ENCODE measurements at regions not wholly inside any gene's neighbourhood (a gene's known extent, or its start where the extent isn't known, plus 50 kb on each side); places are given as distances from the start of the nearest gene placed in this dataset.

DNA sequence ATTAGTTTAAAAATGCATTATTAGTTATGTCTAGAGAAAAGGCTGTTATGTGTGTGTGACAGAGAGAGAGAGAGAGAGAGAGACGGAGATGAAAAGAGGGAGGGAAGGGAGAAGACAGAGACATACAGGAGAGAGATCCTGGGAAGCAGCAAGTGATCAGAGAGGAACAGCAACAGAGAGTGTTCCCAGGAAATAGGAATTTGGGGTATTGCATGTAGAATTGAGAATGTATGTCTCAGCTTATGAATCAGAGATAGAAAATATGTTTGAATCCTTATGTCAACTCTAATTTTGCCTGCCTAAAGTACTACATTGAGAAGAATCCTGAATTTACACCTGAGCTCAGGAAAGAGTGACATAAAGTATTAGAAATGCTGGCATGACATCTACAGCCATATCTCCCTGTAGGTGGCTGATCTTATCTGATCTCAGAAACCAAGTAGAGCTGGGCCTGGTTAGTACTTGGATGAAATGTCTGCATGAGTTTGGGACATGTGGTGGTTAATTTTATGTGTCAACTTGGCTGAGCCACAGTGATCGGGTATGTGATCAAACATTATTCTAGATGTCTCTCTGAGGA, 130.6 kb downstream of the TENT5A start:
- Histone ChIP-seq H3K4me3 (ENCODE audit: low read length in 3 of 3) (no peak overlapping the region), H3K9me3 (ENCODE audit: control insufficient read depth in 2 of 3, insufficient read depth in 1 of 3, low read length in 3 of 3) (no peaks in the 10 kb centered on the region), H3K27me3 (ENCODE audit: control insufficient read depth, insufficient read depth, low read length) (no peaks in the 10 kb centered on the region), H3K4me1 (ENCODE audit: control insufficient read depth in 2 of 3, insufficient read depth in 2 of 3, low read depth in 1 of 3, low read length in 3 of 3) (no peaks in the 10 kb centered on the region), H3K9ac (ENCODE audit: low read length in 3 of 3) (no peak overlapping the region), H3K36me3 (ENCODE audit: control insufficient read depth in 2 of 3, insufficient read depth in 3 of 3, low read length in 3 of 3) (no peaks in the 10 kb centered on the region), H3K27ac (ENCODE audit: low read depth in 2 of 2, low read length in 2 of 2) (no peak overlapping the region)
- intact Hi-C loops (cut with DNase I) = no loop called here
- FAIRE-seq = no peak
- no peak for DNase-seq
- TF ChIP-seq, protein P1, sequence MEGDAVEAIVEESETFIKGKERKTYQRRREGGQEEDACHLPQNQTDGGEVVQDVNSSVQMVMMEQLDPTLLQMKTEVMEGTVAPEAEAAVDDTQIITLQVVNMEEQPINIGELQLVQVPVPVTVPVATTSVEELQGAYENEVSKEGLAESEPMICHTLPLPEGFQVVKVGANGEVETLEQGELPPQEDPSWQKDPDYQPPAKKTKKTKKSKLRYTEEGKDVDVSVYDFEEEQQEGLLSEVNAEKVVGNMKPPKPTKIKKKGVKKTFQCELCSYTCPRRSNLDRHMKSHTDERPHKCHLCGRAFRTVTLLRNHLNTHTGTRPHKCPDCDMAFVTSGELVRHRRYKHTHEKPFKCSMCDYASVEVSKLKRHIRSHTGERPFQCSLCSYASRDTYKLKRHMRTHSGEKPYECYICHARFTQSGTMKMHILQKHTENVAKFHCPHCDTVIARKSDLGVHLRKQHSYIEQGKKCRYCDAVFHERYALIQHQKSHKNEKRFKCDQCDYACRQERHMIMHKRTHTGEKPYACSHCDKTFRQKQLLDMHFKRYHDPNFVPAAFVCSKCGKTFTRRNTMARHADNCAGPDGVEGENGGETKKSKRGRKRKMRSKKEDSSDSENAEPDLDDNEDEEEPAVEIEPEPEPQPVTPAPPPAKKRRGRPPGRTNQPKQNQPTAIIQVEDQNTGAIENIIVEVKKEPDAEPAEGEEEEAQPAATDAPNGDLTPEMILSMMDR (IDR thresholded peaks at IDR 0.05; ENCODE audit: borderline replicate concordance, extremely low read depth, insufficient read depth) = no peak

DNA sequence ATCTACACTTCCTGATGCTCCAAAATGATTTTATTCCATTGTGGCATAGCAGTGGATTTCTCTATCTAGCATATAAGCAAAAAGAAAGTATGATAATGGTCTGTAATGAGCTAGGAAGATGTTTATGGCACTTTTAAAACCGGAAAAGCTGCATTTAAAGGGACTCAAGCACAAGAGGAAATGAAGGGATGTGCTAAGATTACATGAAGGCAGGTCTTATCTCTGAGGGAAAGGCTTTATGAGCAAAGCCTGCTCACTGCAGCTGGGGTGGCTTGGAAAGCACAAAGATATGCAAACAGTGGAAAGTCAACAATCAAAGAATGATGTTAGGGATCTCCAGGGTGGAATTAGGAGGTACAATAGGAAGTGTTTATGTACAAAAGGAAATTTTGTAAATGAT, 138.2 kb downstream of the TENT5A start:
- no peaks in the 10 kb centered on the region for H3K9me3 ChIP-seq (ENCODE audit: control insufficient read depth in 2 of 3, insufficient read depth in 1 of 3, low read length in 3 of 3)
- H3K4me1 ChIP-seq (ENCODE audit: control insufficient read depth in 2 of 3, insufficient read depth in 2 of 3, low read depth in 1 of 3, low read length in 3 of 3) = no peaks in the 10 kb centered on the region
- intact Hi-C loops (cut with DNase I) = no loop called here
- no peak overlapping the region for H3K9ac ChIP-seq (ENCODE audit: low read length in 3 of 3)
- H3K36me3 ChIP-seq (ENCODE audit: control insufficient read depth in 2 of 3, insufficient read depth in 3 of 3, low read length in 3 of 3) = no peaks in the 10 kb centered on the region
- H3K27me3 ChIP-seq (ENCODE audit: control insufficient read depth, insufficient read depth, low read length) = no peaks in the 10 kb centered on the region
- no peak for DNase-seq
- TF ChIP-seq, protein P1 (IDR thresholded peaks at IDR 0.05; ENCODE audit: borderline replicate concordance, extremely low read depth, insufficient read depth) = no peak
- H3K4me3 ChIP-seq (ENCODE audit: low read length in 3 of 3) = no peak overlapping the region
- H3K27ac ChIP-seq (ENCODE audit: low read depth in 2 of 2, low read length in 2 of 2) = no peak overlapping the region
- no peak for FAIRE-seq

DNA sequence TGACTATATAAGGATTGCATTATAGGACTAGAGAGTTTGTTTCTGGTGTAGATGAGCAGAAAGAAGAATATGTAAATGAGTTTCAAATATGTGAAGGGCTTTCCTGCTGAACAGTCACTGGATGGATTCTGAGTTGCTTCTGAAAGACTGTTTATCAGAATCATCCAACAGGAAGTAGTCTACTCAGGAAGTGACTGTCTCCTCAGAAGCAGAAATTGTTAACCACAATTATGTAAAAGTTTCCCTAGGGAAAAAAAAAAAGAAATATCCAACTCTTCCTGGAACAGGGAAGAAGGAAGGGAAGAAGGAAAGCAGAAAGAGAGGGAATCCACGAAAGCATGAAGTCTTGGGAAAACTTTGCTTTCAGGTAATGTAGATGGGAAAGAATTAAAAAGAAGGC, 138.9 kb downstream of the TENT5A start:
- intact Hi-C loops (cut with DNase I) = no loop called here
- Histone ChIP-seq H3K36me3 (ENCODE audit: control insufficient read depth in 2 of 3, insufficient read depth in 3 of 3, low read length in 3 of 3) (no peaks in the 10 kb centered on the region), H3K27ac (ENCODE audit: low read depth in 2 of 2, low read length in 2 of 2) (no peak overlapping the region), H3K4me1 (ENCODE audit: control insufficient read depth in 2 of 3, insufficient read depth in 2 of 3, low read depth in 1 of 3, low read length in 3 of 3) (no peaks in the 10 kb centered on the region), H3K9me3 (ENCODE audit: control insufficient read depth in 2 of 3, insufficient read depth in 1 of 3, low read length in 3 of 3) (no peaks in the 10 kb centered on the region), H3K27me3 (ENCODE audit: control insufficient read depth, insufficient read depth, low read length) (no peaks in the 10 kb centered on the region), H3K4me3 (ENCODE audit: low read length in 3 of 3) (no peak overlapping the region), H3K9ac (ENCODE audit: low read length in 3 of 3) (no peak overlapping the region)
- TF ChIP-seq, protein P1 (IDR thresholded peaks at IDR 0.05; ENCODE audit: borderline replicate concordance, extremely low read depth, insufficient read depth) = no peak
- FAIRE-seq (no peak), DNase-seq (no peak)

DNA sequence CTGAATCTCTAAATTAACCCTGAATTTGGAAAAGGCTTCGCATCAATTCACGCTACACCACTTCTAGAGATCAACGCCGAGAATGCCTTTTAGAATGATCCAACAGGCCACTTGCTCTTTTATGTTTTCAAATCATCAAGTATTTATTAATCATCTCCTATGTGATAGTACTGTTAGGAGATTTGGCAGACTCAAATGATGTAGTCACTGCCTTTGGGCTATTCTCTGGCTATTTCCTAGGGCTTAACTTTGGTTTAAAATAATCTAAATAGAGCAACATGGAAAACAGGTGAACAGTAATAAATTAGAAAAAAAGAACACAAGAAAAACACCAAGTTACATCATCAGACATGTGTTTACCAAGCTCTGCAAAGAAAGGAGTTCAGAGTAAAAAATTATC, 140.3 kb downstream of the TENT5A start:
- no peak overlapping the region for H3K9ac ChIP-seq (ENCODE audit: low read length in 3 of 3)
- no peaks in the 10 kb centered on the region for H3K9me3 ChIP-seq (ENCODE audit: control insufficient read depth in 2 of 3, insufficient read depth in 1 of 3, low read length in 3 of 3)
- H3K27me3 ChIP-seq (ENCODE audit: control insufficient read depth, insufficient read depth, low read length) = no peaks in the 10 kb centered on the region
- no peaks in the 10 kb centered on the region for H3K4me1 ChIP-seq (ENCODE audit: control insufficient read depth in 2 of 3, insufficient read depth in 2 of 3, low read depth in 1 of 3, low read length in 3 of 3)
- no peak for DNase-seq
- intact Hi-C loops (cut with DNase I) = no loop called here
- H3K27ac ChIP-seq (ENCODE audit: low read depth in 2 of 2, low read length in 2 of 2) = no peak overlapping the region
- no peaks in the 10 kb centered on the region for H3K36me3 ChIP-seq (ENCODE audit: control insufficient read depth in 2 of 3, insufficient read depth in 3 of 3, low read length in 3 of 3)
- no peak for FAIRE-seq
- no peak overlapping the region for H3K4me3 ChIP-seq (ENCODE audit: low read length in 3 of 3)
- TF ChIP-seq, protein P1 (IDR thresholded peaks at IDR 0.05; ENCODE audit: borderline replicate concordance, extremely low read depth, insufficient read depth) = no peak

All from kidney (tissue), 13 donors.